SK-N-MC (cell line): ENCODE measurements at regions not wholly inside any gene's neighbourhood (a gene's known extent, or its start where the extent isn't known, plus 50 kb on each side); places are given as distances from the start of the nearest gene placed in this dataset.

Source experiments
- DNase-seq: peaks from one replicate; pipeline ENCODE4 v3.0.0-alpha.2; 2011; ENCODE audit warnings: low read depth, low spot score
- H3K27ac ChIP-seq: fragments of 200-600 bp; sonication (generic); 2 replicates; pipeline ENCODE4 v1.5.1; 2016; ENCODE audit warnings: mixed run types
- H3K36me3 ChIP-seq: fragments of 200-600 bp; sonication (generic); 2 replicates; pipeline ENCODE4 v1.6.1; 2017; ENCODE audit warnings: antibody characterized with exemption, low read length, mixed read lengths; ENCODE audit not compliant: insufficient read depth
- H3K4me3 ChIP-seq: fragments of 200-600 bp; sonication (generic); 2 replicates; pipeline ENCODE4 v1.5.1; 2016
- H3K9ac ChIP-seq: fragments of 200-600 bp; sonication (generic); 2 replicates; pipeline ENCODE4 v1.8.0; 2017; ENCODE audit warnings: mixed run types, mixed read lengths; ENCODE audit not compliant: insufficient read length
- H3K9me3 ChIP-seq: fragments of 200-600 bp; sonication (generic); 2 replicates; pipeline ENCODE4 v1.6.1; 2017; ENCODE audit warnings: low read depth, mild to moderate bottlenecking, antibody characterized with exemption, low read length, moderate library complexity, mixed read lengths
- EZH2 ChIP-seq: fragments of 200-600 bp; sonication (generic); IDR thresholded peaks from one replicate; pipeline ENCODE4 v1.6.1; 2017; ENCODE audit warnings: antibody characterized with exemption
- FOXP2 ChIP-seq: optimal IDR thresholded peaks from 2 replicates; pipeline ENCODE3; 2011; ENCODE audit warnings: mild to moderate bottlenecking, moderate library complexity; ENCODE audit not compliant: insufficient read depth; ENCODE audit errors: extremely low read length, control extremely low read depth
- POLR2AphosphoS5 ChIP-seq: IDR thresholded peaks from 2 replicates; pipeline ENCODE4 v1.6.1; 2012; ENCODE audit warnings: mild to moderate bottlenecking, low read depth, low read length, borderline replicate concordance

- TF ChIP-seq EZH2 (no peak), FOXP2 (no peak), POLR2AphosphoS5 (no peak)
- H3K4me3 ChIP-seq, result no peak overlapping the region
- no peak for DNase-seq
- H3K9me3 ChIP-seq, result no peaks in the 10 kb centered on the region
- H3K27ac ChIP-seq, result no peak overlapping the region
- no peak overlapping the region for H3K9ac ChIP-seq
- no peaks in the 10 kb centered on the region for H3K36me3 ChIP-seq
Measured at GRCh38 chr3:144129536-144130214, 158.1 kb downstream of the DIPK2A start.

GRCh38 chr3:144141074-144141473, 169.5 kb downstream of the DIPK2A start:
- DNase-seq, result no peak
- Histone ChIP-seq H3K27ac (no peak overlapping the region), H3K9ac (no peak overlapping the region), H3K36me3 (no peaks in the 10 kb centered on the region), H3K4me3 (no peak overlapping the region), H3K9me3 (no peaks in the 10 kb centered on the region)
- no peak for TF ChIP-seq EZH2
- TF ChIP-seq POLR2AphosphoS5, result no peak
- TF ChIP-seq FOXP2, result no peak

DNA sequence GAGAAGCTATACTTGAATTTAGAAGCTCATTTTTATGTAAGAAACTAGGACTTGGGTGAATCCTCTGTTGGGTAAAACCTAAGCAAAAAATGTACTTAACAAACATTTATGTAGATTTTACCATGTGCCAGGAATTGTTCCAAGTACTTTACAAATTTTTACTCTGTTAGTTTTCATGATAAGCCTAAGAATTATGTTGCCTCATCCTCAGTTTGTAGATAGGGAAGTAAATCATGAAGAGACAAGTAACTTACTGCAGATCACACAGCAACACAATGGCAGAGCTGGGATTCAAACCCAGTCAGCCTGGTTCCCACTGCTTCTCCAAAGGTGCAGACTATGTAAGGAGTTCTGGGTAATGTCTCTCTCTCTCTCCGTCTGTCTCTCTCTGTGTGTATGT, 169.9 kb downstream of the DIPK2A start:
- no peak for DNase-seq
- Histone ChIP-seq H3K4me3 (no peak overlapping the region), H3K9ac (no peak overlapping the region), H3K27ac (no peak overlapping the region), H3K9me3 (no peaks in the 10 kb centered on the region), H3K36me3 (no peaks in the 10 kb centered on the region)
- TF ChIP-seq POLR2AphosphoS5 (no peak), EZH2 (no peak), FOXP2 (no peak)

- no peak overlapping the region for H3K9ac ChIP-seq
- H3K36me3 ChIP-seq, result no peaks in the 10 kb centered on the region
- TF ChIP-seq EZH2, result no peak
- no peak for TF ChIP-seq POLR2AphosphoS5
- TF ChIP-seq FOXP2, result no peak
- H3K27ac ChIP-seq, result no peak overlapping the region
- no peak overlapping the region for H3K4me3 ChIP-seq
- DNase-seq, result no peak
- no peaks in the 10 kb centered on the region for H3K9me3 ChIP-seq
Measured at GRCh38 chr3:144142151-144142840, 170.7 kb downstream of the DIPK2A start.

DNA sequence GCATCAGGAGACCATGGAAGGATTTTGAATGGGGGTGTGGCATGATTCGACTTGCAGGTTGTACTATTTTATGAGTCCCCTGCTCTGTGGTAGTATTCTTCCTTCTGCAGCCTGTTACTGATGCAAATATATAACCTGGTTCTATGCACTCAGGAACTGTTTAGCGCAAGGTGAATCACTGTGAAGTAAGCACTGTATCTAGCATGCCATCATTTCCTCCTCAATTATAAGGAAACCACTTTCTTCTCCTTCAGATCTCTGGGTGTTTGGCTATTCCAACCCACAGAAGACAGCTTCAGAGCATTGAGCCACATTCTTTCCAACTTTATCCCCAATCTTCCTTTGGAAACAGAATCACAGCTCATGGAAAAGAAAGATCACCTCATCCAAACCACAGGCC, 176.7 kb downstream of the DIPK2A start:
- no peak for TF ChIP-seq POLR2AphosphoS5
- no peak for TF ChIP-seq FOXP2
- TF ChIP-seq EZH2, result no peak
- H3K36me3 ChIP-seq, result no peaks in the 10 kb centered on the region
- no peak for DNase-seq
- H3K9ac ChIP-seq, result no peak overlapping the region
- no peaks in the 10 kb centered on the region for H3K9me3 ChIP-seq
- H3K27ac ChIP-seq, result no peak overlapping the region
- H3K4me3 ChIP-seq, result no peak overlapping the region

DNA sequence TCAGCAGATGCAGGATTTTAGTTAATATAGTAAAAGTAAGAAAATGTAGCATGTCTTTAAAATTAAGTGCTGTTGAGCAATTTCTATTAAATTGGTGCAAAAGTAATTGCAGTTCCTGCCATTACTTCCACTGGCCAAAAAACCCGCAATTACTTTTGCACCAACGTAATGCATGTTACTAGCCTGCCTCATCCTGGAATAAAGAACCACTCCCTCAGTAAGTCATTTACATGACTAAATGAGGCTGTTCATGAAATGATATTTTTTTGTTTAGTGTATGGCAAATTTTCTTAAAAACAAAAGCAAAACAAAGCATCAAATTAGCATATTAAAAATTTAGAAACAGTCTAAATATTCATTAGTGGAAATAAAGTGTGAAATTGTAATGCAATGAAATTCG, 180.4 kb downstream of the DIPK2A start:
- TF ChIP-seq FOXP2 (no peak), POLR2AphosphoS5 (no peak), EZH2 (no peak)

GRCh38 chr3:144160627-144161026, 189.0 kb downstream of the DIPK2A start:
- Histone ChIP-seq H3K36me3 (no peaks in the 10 kb centered on the region), H3K9ac (no peak overlapping the region), H3K9me3 (peaks cover 3% of the 10 kb centered on the region; the same call in 1 of the 2 replicates), H3K27ac (no peak overlapping the region), H3K4me3 (no peak overlapping the region)
- TF ChIP-seq POLR2AphosphoS5 (no peak), FOXP2 (no peak), EZH2 (no peak)
- no peak for DNase-seq

More for the DNA sequence above, 180.4 kb downstream of the DIPK2A start:
- no peak for DNase-seq
- Histone ChIP-seq H3K9ac (no peak overlapping the region), H3K36me3 (no peaks in the 10 kb centered on the region), H3K4me3 (no peak overlapping the region), H3K9me3 (no peaks in the 10 kb centered on the region), H3K27ac (no peak overlapping the region)

DNA sequence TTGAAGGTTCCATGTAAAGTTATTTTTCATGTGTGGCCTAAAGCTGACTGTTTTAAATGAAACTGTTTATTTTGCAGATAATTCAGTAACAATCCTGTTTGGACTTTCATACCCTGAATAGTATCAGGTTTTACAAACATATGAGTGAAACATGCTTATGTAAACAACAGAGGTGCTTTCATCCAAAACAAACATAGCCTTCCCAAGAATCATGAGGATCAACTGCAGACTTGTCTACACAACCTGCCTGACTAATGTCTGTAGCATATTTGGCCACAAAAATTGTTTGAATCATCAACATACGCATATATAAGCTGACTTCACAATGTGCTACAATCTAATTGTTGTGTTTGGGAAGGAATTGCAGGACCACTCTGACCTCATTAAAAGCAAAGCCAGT, 190.4 kb downstream of the DIPK2A start:
- Histone ChIP-seq H3K4me3 (no peak overlapping the region), H3K9ac (no peak overlapping the region), H3K27ac (no peak overlapping the region), H3K36me3 (no peaks in the 10 kb centered on the region), H3K9me3 (peaks cover 3% of the 10 kb centered on the region; the same call in 1 of the 2 replicates)
- no peak for TF ChIP-seq FOXP2
- no peak for TF ChIP-seq EZH2
- TF ChIP-seq POLR2AphosphoS5, result no peak
- DNase-seq, result no peak
